COR-L47 (cell line): ENCODE measurements at regions not wholly inside any gene's neighbourhood (a gene's known extent, or its start where the extent isn't known, plus 50 kb on each side); places are given as distances from the start of the nearest gene placed in this dataset.
A peak's percentile ranks its signal among the peaks of the same experiment; 100 is the strongest.

ENCODE experiments used
- DNase-seq: peaks from one replicate; lab custom pipeline; 2025; lab: John Stamatoyannopoulos, UW

GRCh38 chr3:101081999-101082398 lies 88.8 kb upstream of the ABI3BP start:
- no peak for DNase-seq

GRCh38 chr3:101081446-101081845 lies 88.2 kb upstream of the ABI3BP start:
- DNase-seq = no peak

- no peak for DNase-seq
Measured at GRCh38 chr3:101077361-101078011, 84.3 kb upstream of the ABI3BP start.

- DNase-seq = no peak
Measured at GRCh38 chr3:101074518-101074917, 81.3 kb upstream of the ABI3BP start.

- DNase-seq = no peak
Measured at GRCh38 chr3:101072300-101072699, 79.1 kb upstream of the ABI3BP start.

- DNase-seq = no peak
Measured at GRCh38 chr3:101070799-101071121, 77.5 kb upstream of the ABI3BP start.

- peak; percentile 53 for DNase-seq
Measured at GRCh38 chr3:101069901-101070798, 76.9 kb upstream of the ABI3BP start.

GRCh38 chr3:101068876-101069606 lies 75.8 kb upstream of the ABI3BP start:
- DNase-seq = no peak

GRCh38 chr3:101066711-101067129 lies 73.5 kb upstream of the ABI3BP start:
- no peak for DNase-seq

GRCh38 chr3:101065962-101066361 lies 72.7 kb upstream of the ABI3BP start:
- no peak for DNase-seq

GRCh38 chr3:101063401-101063800 lies 70.2 kb upstream of the ABI3BP start:
- DNase-seq = no peak

- DNase-seq = no peak
Measured at GRCh38 chr3:101061312-101061711, 68.1 kb upstream of the ABI3BP start.

GRCh38 chr3:101050866-101051265 lies 57.6 kb upstream of the ABI3BP start:
- DNase-seq = no peak

GRCh38 chr3:101050046-101050445 lies 56.8 kb upstream of the ABI3BP start:
- DNase-seq = no peak

- no peak for DNase-seq
Measured at GRCh38 chr3:101049532-101049931, 56.3 kb upstream of the ABI3BP start.

- DNase-seq = no peak
Measured at GRCh38 chr3:101043687-101044078, 50.5 kb upstream of the ABI3BP start.

GRCh38 chr3:101042996-101043686 lies 49.9 kb upstream of the ABI3BP start:
- no peak for DNase-seq
